GM19328 (cell line): ENCODE measurements at regions not wholly inside any gene's neighbourhood (a gene's known extent, or its start where the extent isn't known, plus 50 kb on each side); places are given as distances from the start of the nearest gene placed in this dataset.
"Not testable (repeated sequence)": the region's sequence is repeated elsewhere in the genome, so short reads cannot be mapped to it uniquely, and the experiment has no call there.

Experiments used
- ATAC-seq: cut with Tn5 transposase; IDR thresholded peaks from one replicate; pipeline ENCODE4 v1.9.1; 2021; ENCODE audit warnings: mild to moderate bottlenecking, moderate library complexity; ENCODE audit not compliant: unreplicated experiment

DNA sequence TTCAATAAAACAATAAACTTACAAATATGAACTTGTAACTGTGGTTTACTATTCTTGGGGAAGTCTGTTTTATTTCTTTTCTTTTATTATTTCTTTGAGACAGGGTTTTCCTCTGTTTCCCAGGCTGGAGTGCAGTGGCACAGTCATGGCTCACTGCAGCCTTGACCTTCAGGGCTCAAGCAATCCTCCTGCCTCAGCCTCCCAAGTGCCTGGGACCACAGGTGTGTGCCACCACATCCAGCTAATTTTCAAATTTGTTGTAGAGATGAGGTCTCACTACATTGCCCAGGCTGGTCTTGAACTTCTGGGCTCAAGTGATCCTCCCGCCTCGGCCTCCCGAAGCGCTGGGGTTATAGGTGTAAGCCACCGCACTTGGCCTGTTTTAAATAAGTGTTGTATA lies 343.4 kb downstream of the SOX9 start:
- ATAC-seq: not testable (repeated sequence)

DNA sequence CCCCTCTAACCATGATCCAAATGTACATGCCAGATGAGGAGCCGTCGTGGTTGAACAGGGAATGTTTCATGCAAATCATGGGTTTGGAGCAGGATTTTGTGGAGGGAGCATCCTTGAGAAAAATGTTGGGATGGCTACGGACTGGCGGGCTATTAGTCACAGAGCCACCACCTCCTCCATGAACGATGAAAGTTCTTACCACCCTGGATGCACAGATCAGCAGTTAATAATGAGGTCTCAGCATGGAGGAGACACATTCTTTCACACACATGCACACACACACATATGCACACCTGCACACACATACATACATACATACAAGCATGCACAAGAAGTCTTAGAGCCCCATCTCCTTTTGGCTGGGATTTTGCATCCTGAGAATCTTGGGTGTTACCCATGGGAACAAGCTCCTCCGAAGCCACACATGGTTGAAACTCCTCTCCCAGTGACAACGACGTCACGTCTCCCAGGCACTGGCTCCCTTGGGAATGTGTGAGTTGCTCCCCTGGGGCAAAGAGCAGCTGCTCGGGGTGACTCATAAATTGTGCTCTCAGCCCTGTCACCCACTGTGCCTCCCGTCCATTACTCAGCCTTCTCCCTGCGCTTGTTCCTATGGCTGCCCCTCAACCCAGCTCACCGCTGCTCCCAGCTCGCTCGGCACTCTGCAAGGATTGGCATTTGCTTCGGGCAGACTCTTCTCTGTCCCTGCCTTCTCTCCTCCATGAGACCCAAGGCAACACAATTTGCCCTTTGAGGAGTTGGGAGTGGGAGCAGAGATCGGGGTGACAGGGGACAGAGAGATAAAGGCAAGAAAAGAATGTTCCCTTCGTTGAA lies 344.6 kb downstream of the SOX9 start:
- ATAC-seq: no peak

- ATAC-seq: no peak
Observed at GRCh38 chr17:72466199-72466598, 345.4 kb downstream of the SOX9 start.

DNA sequence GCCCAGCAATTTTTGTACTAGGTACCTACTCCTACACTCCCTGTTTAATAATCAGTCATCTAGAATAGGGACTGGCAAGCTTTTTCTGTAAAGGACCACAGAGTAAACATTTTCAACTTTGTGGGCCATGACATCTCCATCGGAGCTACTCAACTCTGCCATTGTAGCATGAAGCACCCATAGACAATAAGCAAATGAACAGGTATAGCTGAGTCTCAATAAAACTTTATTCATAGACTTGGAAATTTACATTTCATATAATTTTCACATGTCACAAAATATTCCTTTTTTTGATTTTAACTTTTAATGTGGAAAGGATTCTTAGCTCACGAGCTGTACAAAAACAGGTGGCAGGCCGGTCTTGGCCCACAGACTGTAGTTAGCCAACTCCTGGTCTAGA lies 345.8 kb downstream of the SOX9 start:
- ATAC-seq: no peak

DNA sequence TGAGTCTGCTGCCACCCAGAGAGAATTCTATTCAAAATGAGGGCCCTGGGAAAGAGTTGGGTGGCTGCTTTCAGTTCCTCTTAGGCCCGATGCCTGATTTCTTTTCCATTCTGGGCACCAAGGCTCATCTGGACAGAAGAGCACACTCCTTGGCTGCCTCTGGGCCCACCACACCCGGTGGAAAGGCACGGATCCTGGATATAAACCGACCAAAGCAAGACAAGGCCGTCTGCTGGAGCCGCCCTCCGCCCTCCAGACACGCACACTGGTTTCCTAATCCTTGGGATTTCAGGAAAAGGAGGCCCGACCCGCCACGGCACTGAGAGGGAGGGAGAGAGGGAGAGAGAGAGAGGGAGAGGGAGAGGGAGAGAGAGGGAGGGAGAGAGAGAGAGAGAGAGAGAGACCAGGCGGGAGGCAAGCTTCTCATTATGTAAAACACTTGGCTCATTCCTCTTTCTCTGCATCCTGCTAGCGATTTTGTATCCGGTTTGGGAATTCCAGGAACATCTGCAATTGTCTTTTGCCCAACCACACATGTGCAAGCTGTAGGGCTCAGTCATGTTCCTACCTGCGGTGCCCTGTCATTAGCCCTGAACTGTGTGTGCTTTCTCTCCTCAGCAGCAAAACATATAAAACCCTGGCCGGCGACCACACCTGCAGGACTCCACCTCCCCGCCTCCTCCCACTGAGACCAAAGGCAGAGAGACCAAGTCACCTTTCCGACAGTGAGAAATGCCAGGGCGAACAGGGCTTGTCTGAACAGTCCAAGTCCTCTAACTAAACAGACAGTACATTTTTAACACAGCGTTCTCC lies 347.2 kb downstream of the SOX9 start:
- ATAC-seq: no peak

- no peak for ATAC-seq
Observed at GRCh38 chr17:72468841-72469240, 348.0 kb downstream of the SOX9 start.

DNA sequence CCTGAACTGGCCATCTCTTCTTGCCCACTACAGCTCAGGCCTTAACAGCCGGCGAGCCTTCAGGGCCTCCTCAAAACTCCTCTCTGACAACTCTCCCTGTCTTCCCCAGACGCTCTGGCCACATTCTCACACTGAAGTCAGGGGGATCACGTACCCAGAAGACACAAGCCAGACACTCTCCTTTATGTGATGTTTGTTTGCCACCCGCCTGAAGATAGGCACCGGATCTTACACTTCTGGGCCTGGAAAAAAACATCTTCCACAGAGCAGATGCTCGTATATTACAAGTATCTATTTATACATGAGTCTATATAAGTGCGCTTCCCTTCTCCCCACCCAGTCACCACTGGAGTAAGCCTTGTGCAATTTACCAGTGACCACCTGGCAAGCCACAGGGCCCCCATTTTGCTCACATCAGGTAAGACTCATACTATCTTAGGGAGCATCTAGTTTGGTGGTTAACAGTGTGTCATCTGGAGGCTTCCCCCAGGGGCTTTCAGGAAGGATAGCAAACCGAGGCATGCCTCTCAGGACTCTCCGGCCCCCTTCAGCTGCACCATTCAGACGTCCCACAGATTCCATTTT lies 349.4 kb downstream of the SOX9 start:
- ATAC-seq: no peak

DNA sequence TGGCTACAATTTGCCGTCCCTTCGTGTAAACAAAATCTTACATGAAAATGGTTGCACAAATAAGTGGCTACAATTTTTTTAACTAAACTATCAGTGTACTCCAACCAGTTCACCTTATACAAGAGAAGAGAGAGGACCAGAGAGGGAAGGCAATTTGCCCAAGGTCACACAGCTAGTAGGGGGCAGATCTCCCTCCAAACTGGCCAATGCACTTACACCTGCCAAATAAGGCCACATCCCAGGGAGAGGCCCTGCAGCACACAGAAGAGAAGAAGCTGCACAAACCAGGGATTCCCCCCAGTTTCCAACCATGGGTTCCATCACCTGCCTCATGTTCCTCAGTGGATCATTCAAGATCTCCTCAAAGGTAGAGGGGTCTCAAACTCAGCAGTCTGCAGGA lies 349.9 kb downstream of the SOX9 start:
- ATAC-seq: no peak

GRCh38 chr17:72471296-72471695 lies 350.5 kb downstream of the SOX9 start:
- no peak for ATAC-seq

GRCh38 chr17:72472106-72472505 lies 351.3 kb downstream of the SOX9 start:
- no peak for ATAC-seq

DNA sequence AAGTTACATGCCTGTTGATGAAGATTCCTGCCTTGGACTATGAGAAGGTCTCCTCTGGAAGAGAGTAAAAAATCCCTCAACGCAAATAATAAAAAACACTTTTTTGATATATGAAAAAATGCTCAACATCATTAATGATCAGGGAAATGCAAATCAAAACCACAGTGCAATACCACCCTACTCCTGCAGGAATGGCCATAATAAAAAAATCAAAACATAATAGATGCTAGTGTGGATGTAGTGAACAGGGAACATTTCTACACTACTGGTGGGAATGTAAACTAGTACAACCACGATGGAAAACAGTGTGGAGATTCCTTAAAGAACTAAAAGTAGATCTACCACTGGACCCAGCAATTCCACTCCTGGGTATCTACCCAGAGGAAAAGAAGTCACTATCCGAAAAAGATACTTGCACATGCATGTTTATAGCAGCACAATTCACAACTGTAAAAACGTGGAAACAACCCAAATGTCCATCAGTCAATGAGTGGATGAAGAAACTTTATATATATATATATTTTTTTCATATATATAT lies 352.1 kb downstream of the SOX9 start:
- ATAC-seq: not testable (repeated sequence)

GRCh38 chr17:72474243-72474642 lies 353.4 kb downstream of the SOX9 start:
- no peak for ATAC-seq

- no peak for ATAC-seq
Observed at GRCh38 chr17:72474719-72475477, 354.1 kb downstream of the SOX9 start.

GRCh38 chr17:72476134-72476533 lies 355.3 kb downstream of the SOX9 start:
- no peak for ATAC-seq

GRCh38 chr17:72476575-72476986 lies 355.8 kb downstream of the SOX9 start:
- ATAC-seq: no peak

DNA sequence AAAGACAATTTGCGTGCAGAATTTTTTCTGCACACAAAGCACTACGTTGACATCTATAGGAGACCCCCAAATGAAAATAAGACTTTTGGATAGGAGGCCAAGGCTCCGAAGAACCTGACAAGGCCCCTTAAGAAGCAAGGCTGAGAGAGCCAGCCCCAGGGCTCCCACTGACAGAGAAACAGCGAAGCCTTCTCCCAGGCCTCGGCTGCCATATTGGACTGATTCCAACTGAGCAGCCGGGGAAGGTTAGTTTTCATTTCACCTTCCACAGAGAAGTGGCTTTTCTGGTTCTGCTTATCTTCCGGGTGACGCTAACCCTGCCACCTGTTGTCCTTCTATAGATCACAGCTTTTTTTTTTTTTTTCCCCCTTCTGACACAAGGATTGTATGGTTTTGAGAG lies 356.7 kb downstream of the SOX9 start:
- ATAC-seq: no peak

GRCh38 chr17:72479113-72479512 lies 358.3 kb downstream of the SOX9 start:
- ATAC-seq: no peak

DNA sequence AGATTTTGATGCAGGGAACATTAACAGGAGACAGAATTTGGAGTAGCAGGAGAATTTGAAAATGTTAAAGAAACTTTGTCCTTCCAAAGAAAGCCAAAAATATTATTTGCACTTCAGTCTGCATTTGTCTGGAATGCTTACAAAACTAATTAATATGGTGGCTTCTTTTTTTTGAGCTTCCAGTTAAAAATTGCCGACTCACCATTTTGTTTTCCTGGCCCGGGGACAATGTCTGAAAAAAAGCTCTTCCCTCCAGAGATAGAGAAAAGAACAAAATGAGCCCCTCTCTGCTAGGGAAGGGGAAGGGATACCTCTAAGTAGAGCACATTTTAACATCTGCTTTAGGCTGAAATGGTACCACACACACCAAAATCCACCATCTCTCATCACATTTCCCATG lies 360.8 kb downstream of the SOX9 start:
- no peak for ATAC-seq

DNA sequence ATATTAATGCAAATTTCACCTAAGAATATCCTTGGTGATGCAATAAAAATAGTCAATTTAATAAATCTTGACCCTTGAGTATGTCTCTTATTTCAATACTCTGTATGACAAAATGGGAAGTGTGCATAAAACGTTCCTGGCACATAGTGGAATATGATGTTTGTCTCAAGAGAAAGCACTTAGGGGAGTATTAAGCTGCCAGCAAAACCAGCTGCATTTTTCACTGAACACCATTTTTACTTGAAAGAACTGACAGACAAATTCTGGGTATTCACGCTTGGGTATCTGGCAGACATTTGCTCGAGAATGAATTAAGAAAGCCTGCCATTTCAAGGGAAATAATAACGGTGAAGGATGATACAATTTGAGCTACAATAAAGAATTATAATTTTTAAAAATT lies 364.8 kb downstream of the SOX9 start:
- ATAC-seq: no peak

- ATAC-seq: no peak
Observed at GRCh38 chr17:72486806-72487205, 366.0 kb downstream of the SOX9 start.
